ENCODE measurements at regions not wholly inside any gene's neighbourhood (a gene's known extent, or its start where the extent isn't known, plus 50 kb on each side); places are given as distances from the start of the nearest gene placed in this dataset.

DNA sequence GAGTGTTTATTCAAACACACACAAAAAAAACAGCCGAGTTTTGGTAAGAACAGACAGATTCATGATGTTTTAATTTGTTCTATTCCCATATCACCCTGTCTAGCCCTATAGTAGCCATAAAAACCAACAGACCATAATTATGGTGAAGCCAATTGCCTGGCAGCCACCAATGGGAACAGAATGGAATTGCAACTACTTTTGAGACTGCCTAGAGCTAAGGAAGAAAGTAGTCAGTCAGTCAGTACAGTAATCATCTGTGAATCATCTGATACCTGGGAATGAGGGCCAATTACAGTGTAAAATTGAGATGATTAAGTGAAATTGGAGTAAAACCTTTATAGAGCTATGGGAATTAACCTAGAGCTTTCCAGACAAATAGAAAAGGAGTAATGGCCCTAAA is 952.7 kb upstream of the KCND2 start (continued):
- TF ChIP-seq, protein P1, sequence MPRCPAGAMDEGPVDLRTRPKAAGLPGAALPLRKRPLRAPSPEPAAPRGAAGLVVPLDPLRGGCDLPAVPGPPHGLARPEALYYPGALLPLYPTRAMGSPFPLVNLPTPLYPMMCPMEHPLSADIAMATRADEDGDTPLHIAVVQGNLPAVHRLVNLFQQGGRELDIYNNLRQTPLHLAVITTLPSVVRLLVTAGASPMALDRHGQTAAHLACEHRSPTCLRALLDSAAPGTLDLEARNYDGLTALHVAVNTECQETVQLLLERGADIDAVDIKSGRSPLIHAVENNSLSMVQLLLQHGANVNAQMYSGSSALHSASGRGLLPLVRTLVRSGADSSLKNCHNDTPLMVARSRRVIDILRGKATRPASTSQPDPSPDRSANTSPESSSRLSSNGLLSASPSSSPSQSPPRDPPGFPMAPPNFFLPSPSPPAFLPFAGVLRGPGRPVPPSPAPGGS (IDR thresholded peaks at IDR 0.05; ENCODE audit: borderline replicate concordance, insufficient read depth, low read depth, low read length, poor library complexity, severe bottlenecking), result no peak
- TF ChIP-seq ZNF217 (IDR thresholded peaks at IDR 0.05) (no peak), KLF5 (IDR thresholded peaks at IDR 0.05; ENCODE audit: partially characterized antibody) (no peak), NR2F1 (conservative IDR thresholded peaks at IDR 0.05) (no peak), SREBF1 (IDR thresholded peaks at IDR 0.05; ENCODE audit: low read length) (no peak), EZH2 (IDR thresholded peaks at IDR 0.05; ENCODE audit: borderline replicate concordance, control insufficient read depth, low read depth, low read length) (no peak), CHD4 (IDR thresholded peaks at IDR 0.05) (no peak), IRF4 (IDR thresholded peaks at IDR 0.05; ENCODE audit: low read depth, low read length) (no peak), RB1 (IDR thresholded peaks at IDR 0.05; ENCODE audit: borderline replicate concordance) (no peak), RELA (IDR thresholded peaks at IDR 0.05; ENCODE audit: borderline replicate concordance, partially characterized antibody) (no peak), BACH1 (IDR thresholded peaks at IDR 0.05; ENCODE audit: borderline replicate concordance) (no peak)
- TF ChIP-seq, protein P2, sequence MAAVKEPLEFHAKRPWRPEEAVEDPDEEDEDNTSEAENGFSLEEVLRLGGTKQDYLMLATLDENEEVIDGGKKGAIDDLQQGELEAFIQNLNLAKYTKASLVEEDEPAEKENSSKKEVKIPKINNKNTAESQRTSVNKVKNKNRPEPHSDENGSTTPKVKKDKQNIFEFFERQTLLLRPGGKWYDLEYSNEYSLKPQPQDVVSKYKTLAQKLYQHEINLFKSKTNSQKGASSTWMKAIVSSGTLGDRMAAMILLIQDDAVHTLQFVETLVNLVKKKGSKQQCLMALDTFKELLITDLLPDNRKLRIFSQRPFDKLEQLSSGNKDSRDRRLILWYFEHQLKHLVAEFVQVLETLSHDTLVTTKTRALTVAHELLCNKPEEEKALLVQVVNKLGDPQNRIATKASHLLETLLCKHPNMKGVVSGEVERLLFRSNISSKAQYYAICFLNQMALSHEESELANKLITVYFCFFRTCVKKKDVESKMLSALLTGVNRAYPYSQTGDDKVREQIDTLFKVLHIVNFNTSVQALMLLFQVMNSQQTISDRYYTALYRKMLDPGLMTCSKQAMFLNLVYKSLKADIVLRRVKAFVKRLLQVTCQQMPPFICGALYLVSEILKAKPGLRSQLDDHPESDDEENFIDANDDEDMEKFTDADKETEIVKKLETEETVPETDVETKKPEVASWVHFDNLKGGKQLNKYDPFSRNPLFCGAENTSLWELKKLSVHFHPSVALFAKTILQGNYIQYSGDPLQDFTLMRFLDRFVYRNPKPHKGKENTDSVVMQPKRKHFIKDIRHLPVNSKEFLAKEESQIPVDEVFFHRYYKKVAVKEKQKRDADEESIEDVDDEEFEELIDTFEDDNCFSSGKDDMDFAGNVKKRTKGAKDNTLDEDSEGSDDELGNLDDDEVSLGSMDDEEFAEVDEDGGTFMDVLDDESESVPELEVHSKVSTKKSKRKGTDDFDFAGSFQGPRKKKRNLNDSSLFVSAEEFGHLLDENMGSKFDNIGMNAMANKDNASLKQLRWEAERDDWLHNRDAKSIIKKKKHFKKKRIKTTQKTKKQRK (IDR thresholded peaks at IDR 0.05; ENCODE audit: low read depth, low read length), result no peak
- TF ChIP-seq, protein P3, sequence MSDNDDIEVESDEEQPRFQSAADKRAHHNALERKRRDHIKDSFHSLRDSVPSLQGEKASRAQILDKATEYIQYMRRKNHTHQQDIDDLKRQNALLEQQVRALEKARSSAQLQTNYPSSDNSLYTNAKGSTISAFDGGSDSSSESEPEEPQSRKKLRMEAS (IDR thresholded peaks at IDR 0.05; ENCODE audit: low read depth, low read length), result no peak
